SKM-1 treated with dmso at 0.1 percent for 144 hours (cell line): ENCODE measurements at regions not wholly inside any gene's neighbourhood (a gene's known extent, or its start where the extent isn't known, plus 50 kb on each side); places are given as distances from the start of the nearest gene placed in this dataset.

Experiments
- DNase-seq: peaks from one replicate; lab custom pipeline; 2025; ENCODE audit not compliant: unreplicated experiment; lab: John Stamatoyannopoulos, UW

DNA sequence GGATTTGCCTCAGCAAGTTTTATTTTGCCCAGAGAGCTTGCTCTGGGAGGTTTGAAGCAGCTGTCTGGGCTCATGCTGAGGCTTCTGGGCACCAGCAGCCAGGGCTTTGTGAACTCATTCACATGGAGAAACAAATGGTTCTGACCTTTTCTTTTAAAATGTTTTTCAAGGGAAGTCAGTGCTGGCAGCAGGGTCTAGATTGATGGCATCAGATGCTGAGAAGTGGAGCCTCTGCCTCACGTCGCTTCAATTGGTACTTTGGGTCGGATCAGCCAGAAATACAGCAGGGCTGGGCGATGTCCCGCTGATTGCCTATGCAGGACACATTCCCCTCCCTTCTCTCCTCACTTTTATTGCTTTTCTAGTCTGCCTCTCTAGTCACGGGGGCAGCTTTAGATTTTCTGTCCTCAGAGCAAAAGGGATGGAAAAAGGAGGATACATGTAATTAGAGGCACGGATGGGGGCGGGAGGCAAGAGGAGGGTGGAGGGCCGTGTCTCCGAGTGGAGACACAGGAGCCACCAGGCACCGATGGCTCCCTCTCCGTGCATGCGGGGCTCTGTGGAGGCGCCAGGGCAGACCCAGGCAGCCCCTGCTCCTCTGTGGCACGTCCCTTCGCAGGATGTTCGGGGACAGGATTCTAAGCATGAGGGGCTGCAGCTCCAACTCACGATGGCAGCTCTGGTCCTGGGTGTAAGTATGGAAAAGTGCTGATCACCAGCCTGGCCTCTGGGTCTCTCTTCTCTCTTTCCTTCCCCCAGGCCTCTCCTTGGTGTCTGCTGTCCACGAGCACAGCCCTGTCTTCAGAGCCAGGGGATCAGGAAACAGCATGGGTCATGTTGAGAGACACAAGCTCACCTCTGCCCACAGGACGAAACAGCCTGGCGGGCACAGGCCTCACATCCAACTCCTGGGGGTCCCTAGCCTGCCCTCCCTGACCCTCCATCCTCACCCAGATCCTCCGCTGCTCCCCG is 116.1 kb downstream of the FAM43A start:
- no peak for DNase-seq

DNA sequence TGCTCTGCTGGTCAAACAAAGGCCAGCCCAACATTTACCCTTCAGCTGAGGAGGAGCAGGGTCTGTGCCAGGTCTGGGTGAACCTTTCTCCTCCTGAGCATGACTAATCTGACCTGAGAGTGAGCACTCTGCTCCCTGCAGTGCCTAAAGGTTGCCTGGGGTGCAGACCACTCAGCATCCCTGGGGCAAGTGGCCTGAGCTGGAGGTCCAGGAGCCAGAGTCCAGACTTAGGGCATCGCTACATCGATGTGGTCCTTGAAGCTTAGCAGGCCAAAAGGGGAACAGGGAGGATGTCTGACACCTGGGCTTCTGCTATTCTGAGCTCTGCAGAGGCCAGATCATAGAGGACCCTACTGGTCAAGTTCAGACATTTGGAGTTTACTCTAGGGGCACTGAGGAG is 119.1 kb downstream of the FAM43A start:
- DNase-seq, result no peak

DNA sequence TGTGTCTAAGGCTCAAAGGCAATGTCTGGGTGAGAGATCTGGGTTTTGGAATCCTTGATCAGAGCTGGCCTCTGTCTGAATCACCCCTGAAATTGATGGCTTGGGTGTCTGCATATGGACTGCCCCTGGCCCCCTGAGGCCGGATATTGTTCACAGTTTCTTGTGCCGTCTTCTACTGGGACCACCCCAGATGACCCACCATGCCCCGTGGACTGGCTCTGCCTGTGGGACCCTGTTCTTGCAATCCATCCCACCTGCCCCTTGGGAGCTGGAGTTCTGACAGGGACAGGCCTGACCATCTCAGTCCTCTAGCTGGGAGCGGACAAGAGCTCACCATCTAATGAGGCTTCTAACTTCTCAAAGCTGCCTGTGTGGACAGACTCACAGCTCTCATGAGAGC is 119.9 kb downstream of the FAM43A start:
- no peak for DNase-seq

DNA sequence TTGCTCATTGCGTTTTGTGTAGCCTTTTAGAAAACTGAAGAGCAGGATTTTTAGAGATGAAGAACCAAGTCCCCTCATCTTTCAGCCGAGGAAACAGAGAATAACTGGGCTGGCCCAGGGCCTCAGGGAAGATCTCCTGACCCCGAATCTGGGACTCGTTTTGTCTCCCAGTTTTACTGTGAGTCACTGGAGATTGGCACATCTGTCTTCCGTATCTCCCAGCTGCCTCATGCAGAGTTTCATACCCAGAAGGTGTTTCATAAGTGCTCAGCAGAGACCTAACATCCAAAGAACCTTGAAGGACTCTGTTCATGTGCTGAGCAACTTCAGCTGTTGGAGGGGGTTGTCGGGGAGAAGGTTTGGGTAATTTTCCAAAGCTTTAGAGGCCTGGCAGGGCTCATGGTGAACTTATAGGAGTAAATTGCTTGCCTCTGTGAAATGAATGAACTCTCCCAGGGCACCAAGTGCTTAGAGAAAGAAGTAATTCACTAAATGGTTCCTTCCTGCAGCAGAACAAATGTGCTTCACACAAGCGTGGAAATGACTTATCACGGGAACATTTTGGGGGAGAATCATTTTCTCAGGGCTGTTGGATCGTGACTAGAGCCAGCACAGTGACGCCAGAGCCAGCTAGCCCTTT is 121.4 kb downstream of the FAM43A start:
- no peak for DNase-seq

DNA sequence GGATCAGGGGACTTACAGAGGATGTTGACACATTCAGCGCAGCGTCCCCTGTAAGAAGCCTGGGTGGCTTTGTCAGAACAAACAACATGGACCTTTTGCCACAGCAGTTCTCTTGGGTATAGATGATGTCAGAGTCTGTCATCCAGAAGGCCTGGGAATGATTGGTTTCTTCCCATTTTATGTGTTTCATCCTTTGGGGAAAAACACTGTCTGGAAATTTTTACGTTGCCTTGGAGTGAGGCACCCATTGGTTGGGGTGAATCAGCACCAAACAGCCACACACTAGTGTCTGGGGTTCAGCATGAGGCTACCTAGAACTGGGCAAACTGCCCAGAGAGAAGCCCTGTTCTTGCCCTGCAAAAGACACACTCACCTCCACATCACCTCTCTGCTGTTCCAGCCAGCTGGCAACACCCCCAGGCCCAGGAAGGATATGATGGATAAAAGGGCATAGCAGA is 123.0 kb downstream of the FAM43A start:
- no peak for DNase-seq

DNA sequence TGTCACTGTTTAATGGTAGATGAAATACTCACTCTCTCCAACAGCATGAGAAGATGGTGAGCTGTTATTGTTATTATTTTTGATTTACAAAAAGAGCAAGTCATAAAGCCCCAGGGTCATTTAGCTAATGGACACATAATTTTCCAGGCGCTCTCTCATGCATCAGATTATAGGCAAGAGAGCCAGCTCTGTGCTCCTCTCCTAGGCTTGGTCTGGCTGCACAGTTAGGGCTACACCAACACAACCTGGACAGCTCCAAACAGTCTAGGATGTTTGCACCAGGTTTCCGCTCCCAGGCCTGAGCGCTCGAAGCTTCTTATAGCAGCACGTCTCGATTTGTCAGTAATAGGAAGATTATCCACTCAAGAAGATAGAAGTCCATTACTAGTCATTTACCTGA is 123.7 kb downstream of the FAM43A start:
- DNase-seq, result no peak

DNA sequence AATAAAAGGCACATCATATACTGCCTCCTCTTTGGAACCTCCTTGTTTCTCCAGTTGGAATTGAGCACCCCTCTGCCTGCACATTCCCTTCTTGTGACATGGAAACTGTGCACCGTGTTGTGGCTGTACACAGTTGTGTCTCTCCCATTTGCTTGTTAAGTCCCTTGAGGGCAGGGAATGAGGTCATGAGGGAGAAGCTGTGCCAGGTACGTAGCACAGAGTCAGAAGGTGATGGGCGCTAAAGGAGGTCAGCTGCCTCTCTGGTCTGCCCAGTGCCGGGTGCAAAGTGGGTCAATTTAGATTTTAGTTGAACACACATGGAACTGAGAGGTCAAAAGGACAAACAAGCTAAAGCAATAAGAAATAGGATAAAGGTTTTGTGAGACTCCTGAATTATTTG is 124.4 kb downstream of the FAM43A start:
- no peak for DNase-seq

DNA sequence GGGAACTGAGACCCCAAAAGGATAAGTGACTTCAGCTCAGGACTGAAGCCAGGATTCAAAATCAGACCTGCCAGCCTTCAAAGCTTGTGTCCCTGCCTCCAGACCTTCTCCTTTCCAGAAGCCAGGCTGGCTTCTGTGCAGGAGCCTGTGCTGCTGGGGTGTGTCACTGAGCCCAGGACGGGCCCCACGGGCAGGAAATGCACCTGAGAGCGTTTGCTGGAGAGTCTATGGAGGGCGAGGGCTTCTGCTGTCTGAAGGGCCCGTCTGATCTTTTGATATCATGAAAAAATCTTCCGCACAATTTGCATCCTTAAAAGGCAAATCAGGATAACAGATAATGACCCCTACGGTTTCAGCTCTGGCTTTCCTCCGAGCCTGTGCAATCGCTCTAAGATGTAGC is 125.4 kb downstream of the FAM43A start:
- no peak for DNase-seq

DNA sequence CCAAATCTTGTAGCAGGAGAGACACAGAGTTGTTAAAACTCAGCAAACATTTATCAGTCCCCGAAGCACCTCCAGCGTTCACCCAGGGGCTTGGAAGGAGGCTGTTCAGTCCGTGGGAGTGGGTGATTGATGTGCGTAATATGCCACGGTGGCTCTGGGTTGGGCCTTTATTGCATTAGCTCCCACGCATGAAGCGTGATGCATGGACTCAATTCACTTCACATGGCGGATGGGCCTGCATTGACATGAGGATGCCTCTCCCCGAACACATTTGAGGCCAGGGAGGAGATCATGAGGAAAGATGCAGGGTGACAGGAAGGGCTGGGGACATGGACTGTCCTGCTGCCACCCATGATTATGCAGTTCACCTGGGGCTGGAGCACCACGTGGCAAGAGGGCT is 126.5 kb downstream of the FAM43A start:
- no peak for DNase-seq

DNA sequence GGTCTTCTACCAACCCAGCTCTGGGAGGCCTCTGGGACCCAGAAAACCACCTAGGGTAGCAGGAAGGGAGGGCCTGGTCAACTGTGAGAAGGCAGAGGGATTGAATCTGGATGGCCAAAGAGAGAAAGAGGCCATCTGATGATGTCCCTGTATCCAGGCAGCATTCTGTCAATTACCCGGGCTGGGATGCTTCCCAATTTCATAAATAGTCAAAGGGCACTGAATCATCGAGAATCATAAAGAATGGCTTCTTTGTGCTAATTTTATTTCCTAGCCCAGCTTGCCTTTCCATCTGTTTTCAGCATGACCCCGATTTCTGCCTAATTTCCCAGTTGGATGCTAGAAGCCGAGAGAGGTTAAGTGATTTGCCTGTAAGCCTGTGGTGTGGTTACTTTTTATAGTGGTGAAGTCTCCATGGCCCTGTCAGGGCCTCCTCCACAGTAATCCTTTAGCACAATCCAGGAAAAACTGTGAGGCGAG is 129.2 kb downstream of the FAM43A start:
- DNase-seq, result no peak

DNA sequence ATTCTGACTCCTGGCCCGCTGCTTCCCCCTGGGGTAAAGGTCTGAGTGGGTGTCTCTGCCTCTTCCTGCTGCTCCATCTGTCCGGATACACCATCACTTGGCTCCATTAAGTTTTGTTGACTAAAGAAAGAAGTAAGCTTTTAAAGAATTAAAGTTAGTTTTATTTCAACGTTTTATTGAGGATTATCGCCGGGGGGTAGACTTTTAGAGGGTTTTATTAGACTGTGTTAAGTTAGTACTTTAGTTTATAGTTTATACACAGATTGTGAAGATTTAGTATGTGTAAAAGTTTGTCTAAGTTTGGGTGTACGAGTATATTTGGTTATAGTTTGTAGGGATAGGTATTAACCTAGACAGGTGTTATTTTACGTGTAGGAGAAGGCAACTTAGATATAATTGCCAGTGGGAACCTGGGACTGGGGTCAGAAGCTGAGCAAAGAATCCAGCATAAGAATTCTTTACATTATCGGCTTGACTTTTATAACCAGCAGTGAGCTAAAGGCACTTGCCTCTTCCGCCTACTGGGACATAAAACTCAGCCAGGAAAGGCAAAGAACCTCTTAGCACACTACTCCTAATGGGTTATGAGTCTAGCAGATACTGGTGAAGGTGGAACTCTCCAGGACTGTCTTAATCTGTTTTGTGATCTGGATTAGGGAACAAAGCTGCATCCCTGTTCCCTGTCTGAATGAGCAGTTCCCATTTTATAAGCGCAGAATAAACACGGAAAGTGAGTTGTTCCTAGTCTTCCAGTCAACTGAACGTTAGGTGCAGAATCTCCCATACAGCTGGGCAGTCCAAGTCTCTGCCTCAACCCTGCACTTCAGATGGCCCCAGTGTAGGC is 131.3 kb downstream of the FAM43A start:
- DNase-seq, result no peak

DNA sequence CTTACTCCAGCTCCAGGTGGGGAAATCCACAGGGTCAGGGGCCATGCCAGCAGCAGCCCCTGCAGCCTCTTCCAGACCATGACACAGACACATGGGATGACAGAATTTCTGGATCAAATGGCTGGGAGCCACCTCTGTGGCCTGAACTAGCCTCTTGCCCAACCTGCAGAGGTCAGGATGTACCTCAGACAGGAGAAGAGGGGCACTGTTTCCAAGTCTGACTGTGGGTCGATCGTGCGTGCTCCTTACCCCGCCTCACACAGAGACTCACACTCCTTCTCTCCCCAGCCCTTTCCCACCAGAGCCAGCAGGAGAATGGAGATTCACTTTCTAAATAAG is 131.9 kb downstream of the FAM43A start:
- DNase-seq, result no peak

DNA sequence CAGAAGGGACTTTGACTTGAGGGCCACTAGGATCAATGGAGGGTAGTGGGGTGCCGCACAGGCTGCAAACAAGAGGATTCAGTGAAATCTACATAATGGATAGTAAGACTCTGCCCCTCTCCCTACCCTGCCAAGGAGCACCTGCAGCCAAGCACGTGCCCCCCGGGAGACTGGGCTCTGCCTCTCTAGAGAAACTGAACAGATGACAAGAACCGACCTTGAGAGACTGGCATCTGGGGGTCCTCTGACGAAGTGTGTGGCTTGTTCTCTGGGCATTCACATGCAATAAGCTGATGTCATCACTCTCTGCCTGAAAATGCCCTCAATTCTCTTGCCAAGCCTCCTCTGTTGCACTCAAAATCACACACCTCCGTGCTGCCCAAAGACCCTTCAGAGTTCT is 132.3 kb downstream of the FAM43A start:
- DNase-seq, result no peak

DNA sequence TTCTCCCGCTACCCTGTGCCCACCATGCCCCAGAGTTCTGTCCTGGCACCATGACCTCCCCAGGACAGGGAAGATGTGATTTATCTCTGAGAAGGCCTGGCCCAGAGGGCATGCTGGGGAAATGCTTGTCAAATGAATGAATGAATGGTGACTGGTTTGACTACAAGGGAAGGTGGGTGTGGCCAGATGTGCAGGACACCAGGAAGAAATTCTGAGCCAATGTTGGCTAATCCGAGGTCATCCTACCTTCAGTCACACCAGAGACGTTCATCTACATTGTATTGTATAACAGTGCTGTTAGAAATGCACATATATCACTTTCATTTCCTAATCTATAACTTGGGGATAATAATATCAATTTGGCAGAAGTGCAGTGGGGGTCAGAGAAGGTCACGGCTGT is 138.4 kb downstream of the FAM43A start:
- DNase-seq, result no peak

DNA sequence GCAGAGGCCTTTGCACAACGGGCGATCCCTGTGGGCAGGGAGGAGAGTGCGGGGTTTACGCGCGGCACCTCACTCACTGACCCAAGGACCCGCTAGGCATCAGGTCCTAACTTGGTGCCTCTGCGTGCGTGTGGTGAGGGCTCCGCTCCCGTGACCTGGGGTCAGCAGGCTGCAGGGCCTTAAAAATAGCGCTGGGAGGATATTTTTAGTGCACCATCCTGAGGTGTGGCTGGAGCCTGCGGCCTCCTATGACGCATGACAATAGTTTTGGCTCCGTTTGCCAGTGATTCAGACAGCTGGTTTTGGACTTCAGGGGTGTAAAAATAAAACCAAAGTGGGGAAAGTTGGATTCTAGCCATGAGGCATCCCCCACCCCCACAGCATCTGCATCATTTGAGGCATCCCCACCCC is 139.0 kb downstream of the FAM43A start:
- no peak for DNase-seq

DNA sequence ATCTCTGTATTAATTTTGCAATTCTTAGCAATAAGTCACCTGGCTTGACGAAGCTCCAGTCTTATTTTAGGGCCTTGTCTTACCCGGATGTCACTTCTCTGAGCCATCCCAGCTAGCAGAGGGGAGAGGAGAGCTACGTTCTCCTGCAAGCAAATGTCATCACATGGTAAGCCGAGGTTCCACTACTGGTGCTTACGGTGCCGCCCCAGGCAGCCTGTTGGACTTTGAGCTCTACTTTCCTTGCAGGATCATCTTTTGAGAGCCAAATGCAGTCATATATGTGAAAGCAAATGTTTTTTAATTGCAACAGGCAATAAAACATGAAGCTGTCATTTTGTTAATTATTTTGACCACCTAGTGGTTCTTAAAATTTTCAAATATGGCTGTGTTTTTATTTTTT is 140.9 kb downstream of the FAM43A start:
- no peak for DNase-seq

DNA sequence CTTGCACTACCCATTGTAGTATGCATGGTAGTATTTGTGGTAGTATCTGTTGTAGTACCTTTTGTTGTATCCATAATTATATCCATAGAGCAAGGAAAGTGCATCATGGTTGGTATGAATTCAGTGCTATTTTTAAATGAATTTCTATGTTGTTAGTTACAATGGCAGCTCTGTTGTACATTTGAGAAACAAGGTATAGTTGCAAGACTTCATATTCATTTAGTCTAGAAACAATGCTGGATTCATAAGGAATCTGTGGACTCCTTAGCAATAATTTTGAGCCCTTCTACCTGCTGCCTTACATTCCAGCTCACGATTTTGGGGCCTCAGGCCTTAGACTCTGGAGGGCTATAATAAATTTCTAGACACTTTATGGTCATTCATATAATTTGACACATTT is 141.8 kb downstream of the FAM43A start:
- DNase-seq, result no peak

DNA sequence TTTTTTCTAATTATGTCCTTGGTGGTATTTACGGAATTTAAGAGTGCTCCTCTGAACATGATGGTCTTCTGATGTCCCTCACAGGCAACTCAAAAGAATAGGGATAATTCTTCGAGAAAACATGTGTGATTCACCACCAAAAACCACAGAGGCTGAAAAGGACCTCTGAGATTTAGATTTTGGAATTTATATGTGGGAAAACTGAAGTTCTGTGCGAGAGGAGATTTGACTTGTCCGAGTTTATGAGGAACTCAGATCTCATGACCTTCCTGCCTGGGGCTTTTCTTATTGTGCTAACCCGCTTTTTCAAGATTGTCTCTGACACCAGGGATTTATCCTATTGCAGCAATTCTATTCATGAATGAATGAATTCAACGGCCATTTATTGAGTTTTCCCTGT is 142.4 kb downstream of the FAM43A start:
- no peak for DNase-seq

DNA sequence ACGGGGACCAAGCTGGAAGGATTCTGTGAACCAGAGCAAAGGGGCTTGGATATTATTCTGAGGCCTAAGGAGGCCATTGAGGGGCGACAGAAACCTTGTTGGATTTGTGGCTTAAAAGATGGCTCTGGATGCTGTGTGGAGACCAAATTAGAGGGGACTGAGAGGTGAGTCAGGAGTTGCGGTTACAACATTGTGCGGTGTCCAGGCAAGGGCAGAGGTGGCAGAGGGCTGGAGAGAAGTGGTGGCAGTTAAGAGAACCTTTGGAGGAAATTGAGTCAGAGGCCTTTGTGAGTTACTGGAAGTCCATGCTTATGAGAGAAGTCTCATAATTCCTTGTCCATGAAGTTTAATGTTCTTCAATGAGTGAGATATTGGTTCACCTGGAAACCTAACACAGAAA is 143.2 kb downstream of the FAM43A start:
- DNase-seq, result no peak

DNA sequence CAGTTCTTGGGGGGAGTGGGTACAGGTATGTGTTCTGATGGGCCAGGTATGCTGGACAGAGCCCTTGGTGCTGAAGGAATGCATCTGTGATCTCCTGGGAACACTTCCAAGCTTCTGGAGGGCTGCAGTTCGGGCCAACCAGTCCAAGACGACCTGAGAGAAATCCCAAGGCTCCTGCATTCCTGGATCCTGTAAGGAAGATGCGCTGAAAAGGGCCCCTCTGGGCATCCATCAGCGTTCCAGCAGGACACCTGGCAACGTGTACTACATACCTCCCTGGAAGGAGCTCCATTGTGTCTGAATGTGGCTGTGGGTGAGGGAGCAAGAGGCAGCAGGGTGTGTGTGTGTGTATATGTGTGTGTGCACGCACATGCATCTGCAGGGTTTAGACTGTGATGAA is 144.7 kb downstream of the FAM43A start:
- no peak for DNase-seq

DNA sequence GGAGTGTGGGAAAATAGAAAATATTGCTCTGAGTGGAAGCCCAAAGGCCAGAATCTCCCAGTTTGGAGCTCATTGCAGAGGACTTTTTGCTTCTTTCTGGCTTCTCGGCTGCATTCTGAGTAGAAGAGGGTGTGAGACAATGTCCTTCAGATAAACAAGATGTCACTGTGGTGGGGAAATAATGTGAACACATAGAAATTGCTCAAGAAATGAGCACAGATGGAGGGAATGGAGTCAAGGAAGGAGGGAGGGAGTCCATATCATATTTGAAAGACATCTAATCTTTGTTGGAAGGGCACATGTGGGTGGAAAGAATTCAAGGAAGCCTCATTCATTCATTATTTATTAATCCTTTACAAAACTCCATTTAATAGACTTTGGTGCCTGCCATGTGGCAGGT is 145.3 kb downstream of the FAM43A start:
- DNase-seq, result no peak
